Calu3 (cell line): ENCODE measurements at regions not wholly inside any gene's neighbourhood (a gene's known extent, or its start where the extent isn't known, plus 50 kb on each side); places are given as distances from the start of the nearest gene placed in this dataset.

ENCODE experiments used
- BruUV-seq: library from RNA; stranded (reverse); fragments of 400-500 nt; replicated peaks from 2 replicates; lab custom pipeline; 2021; lab: Mats Ljungman, UMichigan
- CTCF ChIA-PET: fragments of 300-600 bp; sonication (Branson Sonifier 250); formaldehyde crosslinking; loops from one replicate; lab custom pipeline; 2022; ENCODE audit warnings: antibody characterized with exemption; lab: Charles Lee
- DNase-seq: peaks from one replicate; pipeline ENCODE4 v3.0.0; 2022
- H3K27ac Mint-ChIP-seq: one replicate; pipeline ENCODE4 v1.8.0; 2022; ENCODE audit warnings: mixed read lengths; ENCODE audit not compliant: unreplicated experiment
- H3K27me3 Mint-ChIP-seq: one replicate; pipeline ENCODE4 v1.8.0; 2022; ENCODE audit warnings: mixed read lengths; ENCODE audit not compliant: unreplicated experiment
- H3K36me3 Mint-ChIP-seq: one replicate; pipeline ENCODE4 v1.8.0; 2022; ENCODE audit warnings: mild to moderate bottlenecking, moderate library complexity, mixed read lengths; ENCODE audit not compliant: insufficient read depth, unreplicated experiment
- H3K4me1 Mint-ChIP-seq: one replicate; pipeline ENCODE4 v1.8.0; 2022; ENCODE audit warnings: mild to moderate bottlenecking, low read depth, mixed read lengths; ENCODE audit not compliant: unreplicated experiment
- H3K4me3 Mint-ChIP-seq: one replicate; pipeline ENCODE4 v1.8.0; 2022; ENCODE audit warnings: mild to moderate bottlenecking, low read depth, moderate library complexity, mixed read lengths; ENCODE audit not compliant: unreplicated experiment
- H3K9me3 Mint-ChIP-seq: one replicate; pipeline ENCODE4 v1.8.0; 2022; ENCODE audit warnings: low read depth, mixed read lengths; ENCODE audit not compliant: unreplicated experiment
- CTCF ChIP-seq: fragments of 200-600 bp; IDR thresholded peaks from one replicate; pipeline ENCODE4 v1.8.0; 2022; ENCODE audit warnings: antibody characterized with exemption; ENCODE audit not compliant: unreplicated experiment
- intact Hi-C: fragments of 100-400 bp; cut with micrococcal nuclease; formaldehyde crosslinking; loops from one replicate; pipeline ENCODE4 v1.10.0; 2022; ENCODE audit not compliant: unreplicated experiment

- H3K27ac Mint-ChIP-seq = no peak overlapping the region
- CTCF ChIA-PET = no interaction called here
These were observed 251.8 kb downstream of the MAF start for GRCh38 chr16:79348521-79349306.

GRCh38 chr16:79347277-79347676 lies 253.3 kb downstream of the MAF start:
- TF ChIP-seq CTCF = no peak
- CTCF ChIA-PET = no interaction called here
- no peak overlapping the region for H3K4me3 Mint-ChIP-seq
- H3K27ac Mint-ChIP-seq = no peak overlapping the region
- H3K36me3 Mint-ChIP-seq = no peaks in the 10 kb centered on the region
- no peaks in the 10 kb centered on the region for H3K9me3 Mint-ChIP-seq
- intact Hi-C loops = no loop called here
- BruUV-seq = no TSS peak
- DNase-seq = no peak
- no peaks in the 10 kb centered on the region for H3K4me1 Mint-ChIP-seq
- H3K27me3 Mint-ChIP-seq = peaks cover 41% of the 10 kb centered on the region

More at GRCh38 chr16:79348521-79349306, 251.8 kb downstream of the MAF start:
- Mint-ChIP-seq H3K4me3 (no peak overlapping the region), H3K4me1 (no peaks in the 10 kb centered on the region), H3K27me3 (peaks cover 28% of the 10 kb centered on the region), H3K36me3 (no peaks in the 10 kb centered on the region), H3K9me3 (no peaks in the 10 kb centered on the region)
- TF ChIP-seq CTCF = no peak
- BruUV-seq = no TSS peak
- intact Hi-C loops = no loop called here
- no peak for DNase-seq

GRCh38 chr16:79339863-79340262 lies 260.7 kb downstream of the MAF start:
- TF ChIP-seq CTCF = no peak
- Mint-ChIP-seq H3K4me3 (no peak overlapping the region), H3K27me3 (peaks cover 27% of the 10 kb centered on the region), H3K27ac (no peak overlapping the region), H3K36me3 (no peaks in the 10 kb centered on the region), H3K9me3 (peaks cover 3% of the 10 kb centered on the region), H3K4me1 (no peaks in the 10 kb centered on the region)
- intact Hi-C loops = no loop called here
- no TSS peak for BruUV-seq
- no peak for DNase-seq
- CTCF ChIA-PET = no interaction called here

- no peak for DNase-seq
- Mint-ChIP-seq H3K36me3 (no peaks in the 10 kb centered on the region), H3K27ac (no peak overlapping the region), H3K27me3 (peaks cover 18% of the 10 kb centered on the region), H3K9me3 (peaks cover 3% of the 10 kb centered on the region), H3K4me1 (no peaks in the 10 kb centered on the region), H3K4me3 (no peak overlapping the region)
- intact Hi-C loops = no loop called here
- CTCF ChIA-PET = no interaction called here
- TF ChIP-seq CTCF = no peak
- no TSS peak for BruUV-seq
These were observed 262.6 kb downstream of the MAF start for GRCh38 chr16:79337906-79338305.
